Stimulated activated memory B cell treated with anti-CD40 and anti-IgM and Interleukin-4, amounts not matched to agents 10 μg/mL and 1 μg/mL and 100 μg/mL, for 72 hours (primary cell): ENCODE measurements at regions not wholly inside any gene's neighbourhood (a gene's known extent, or its start where the extent isn't known, plus 50 kb on each side); places are given as distances from the start of the nearest gene placed in this dataset.

Experiments
- ATAC-seq: fragments of 150-1000 bp; cut with Tn5 transposase; 2 replicates; pipeline ENCODE4 v1.10.0; 2021
- H3K27ac Mint-ChIP-seq: one replicate; pipeline ENCODE4 v1.8.0; 2022; ENCODE audit warnings: mild to moderate bottlenecking, mixed read lengths
- H3K27me3 Mint-ChIP-seq: one replicate; pipeline ENCODE4 v1.8.0; 2022; ENCODE audit warnings: mixed read lengths
- H3K36me3 Mint-ChIP-seq: one replicate; pipeline ENCODE4 v1.8.0; 2022; ENCODE audit warnings: mixed read lengths
- H3K4me1 Mint-ChIP-seq: one replicate; pipeline ENCODE4 v1.8.0; 2022; ENCODE audit warnings: mixed read lengths
- H3K4me3 Mint-ChIP-seq: one replicate; pipeline ENCODE4 v1.8.0; 2022; ENCODE audit warnings: mild to moderate bottlenecking, moderate library complexity, mixed read lengths
- H3K9me3 Mint-ChIP-seq: one replicate; pipeline ENCODE4 v1.8.0; 2022; ENCODE audit warnings: mixed read lengths

GRCh38 chr5:155738616-155739015 lies 588.3 kb upstream of the SGCD start:
- H3K4me1 Mint-ChIP-seq, result no peaks in the 10 kb centered on the region
- no peaks in the 10 kb centered on the region for H3K27me3 Mint-ChIP-seq
- H3K27ac Mint-ChIP-seq, result no peak overlapping the region
- no peak overlapping the region for H3K4me3 Mint-ChIP-seq
- no peaks in the 10 kb centered on the region for H3K36me3 Mint-ChIP-seq
- H3K9me3 Mint-ChIP-seq, result peaks cover 5% of the 10 kb centered on the region
- no peak for ATAC-seq

- no peaks in the 10 kb centered on the region for H3K27me3 Mint-ChIP-seq
- no peaks in the 10 kb centered on the region for H3K4me1 Mint-ChIP-seq
- ATAC-seq, result no peak
- no peak overlapping the region for H3K4me3 Mint-ChIP-seq
- H3K36me3 Mint-ChIP-seq, result no peaks in the 10 kb centered on the region
- peaks cover 4% of the 10 kb centered on the region for H3K9me3 Mint-ChIP-seq
- H3K27ac Mint-ChIP-seq, result no peak overlapping the region
Measured at GRCh38 chr5:155746367-155747038, 580.5 kb upstream of the SGCD start.

- Mint-ChIP-seq H3K9me3 (peaks cover 8% of the 10 kb centered on the region), H3K27ac (no peak overlapping the region), H3K27me3 (no peaks in the 10 kb centered on the region), H3K4me1 (no peaks in the 10 kb centered on the region), H3K36me3 (no peaks in the 10 kb centered on the region), H3K4me3 (no peak overlapping the region)
- no peak for ATAC-seq
Measured at GRCh38 chr5:155750101-155750500, 576.9 kb upstream of the SGCD start.

- Mint-ChIP-seq H3K4me3 (no peak overlapping the region), H3K27me3 (no peaks in the 10 kb centered on the region), H3K9me3 (peaks cover 8% of the 10 kb centered on the region), H3K27ac (no peak overlapping the region), H3K36me3 (no peaks in the 10 kb centered on the region), H3K4me1 (no peaks in the 10 kb centered on the region)
- no peak for ATAC-seq
Measured at GRCh38 chr5:155750571-155750970, 576.4 kb upstream of the SGCD start.

- no peaks in the 10 kb centered on the region for H3K27me3 Mint-ChIP-seq
- no peaks in the 10 kb centered on the region for H3K4me1 Mint-ChIP-seq
- H3K4me3 Mint-ChIP-seq, result no peak overlapping the region
- ATAC-seq, result no peak
- no peaks in the 10 kb centered on the region for H3K36me3 Mint-ChIP-seq
- H3K27ac Mint-ChIP-seq, result no peak overlapping the region
- peaks cover 4% of the 10 kb centered on the region for H3K9me3 Mint-ChIP-seq
Measured at GRCh38 chr5:155753943-155754581, 572.9 kb upstream of the SGCD start.

- no peak overlapping the region for H3K4me3 Mint-ChIP-seq
- H3K27ac Mint-ChIP-seq, result no peak overlapping the region
- no peak for ATAC-seq
- no peaks in the 10 kb centered on the region for H3K4me1 Mint-ChIP-seq
- H3K36me3 Mint-ChIP-seq, result peaks cover 7% of the 10 kb centered on the region
- H3K27me3 Mint-ChIP-seq, result no peaks in the 10 kb centered on the region
- H3K9me3 Mint-ChIP-seq, result peaks cover 13% of the 10 kb centered on the region
Measured at GRCh38 chr5:155759252-155759651, 567.7 kb upstream of the SGCD start.

- H3K9me3 Mint-ChIP-seq, result peaks cover 13% of the 10 kb centered on the region
- no peak overlapping the region for H3K27ac Mint-ChIP-seq
- no peaks in the 10 kb centered on the region for H3K27me3 Mint-ChIP-seq
- ATAC-seq, result no peak
- no peaks in the 10 kb centered on the region for H3K4me1 Mint-ChIP-seq
- no peak overlapping the region for H3K4me3 Mint-ChIP-seq
- peaks cover 7% of the 10 kb centered on the region for H3K36me3 Mint-ChIP-seq
Measured at GRCh38 chr5:155759984-155760383, 567.0 kb upstream of the SGCD start.

GRCh38 chr5:155761502-155761901 lies 565.5 kb upstream of the SGCD start:
- Mint-ChIP-seq H3K4me1 (no peaks in the 10 kb centered on the region), H3K4me3 (no peak overlapping the region), H3K36me3 (peaks cover 7% of the 10 kb centered on the region), H3K27ac (no peak overlapping the region), H3K27me3 (no peaks in the 10 kb centered on the region), H3K9me3 (peaks cover 13% of the 10 kb centered on the region)
- ATAC-seq, result no peak

- Mint-ChIP-seq H3K27me3 (peaks cover 12% of the 10 kb centered on the region), H3K36me3 (peaks cover 7% of the 10 kb centered on the region), H3K9me3 (peaks cover 8% of the 10 kb centered on the region), H3K27ac (no peak overlapping the region), H3K4me3 (no peak overlapping the region), H3K4me1 (no peaks in the 10 kb centered on the region)
- no peak for ATAC-seq
Measured at GRCh38 chr5:155765715-155766114, 561.2 kb upstream of the SGCD start.

GRCh38 chr5:155767470-155767869 lies 559.5 kb upstream of the SGCD start:
- peaks cover 12% of the 10 kb centered on the region for H3K27me3 Mint-ChIP-seq
- H3K36me3 Mint-ChIP-seq, result no peaks in the 10 kb centered on the region
- ATAC-seq, result no peak
- H3K9me3 Mint-ChIP-seq, result no peaks in the 10 kb centered on the region
- no peak overlapping the region for H3K4me3 Mint-ChIP-seq
- no peaks in the 10 kb centered on the region for H3K4me1 Mint-ChIP-seq
- no peak overlapping the region for H3K27ac Mint-ChIP-seq

- no peaks in the 10 kb centered on the region for H3K36me3 Mint-ChIP-seq
- peaks cover under 1% of the 10 kb centered on the region for H3K9me3 Mint-ChIP-seq
- no peak overlapping the region for H3K27ac Mint-ChIP-seq
- H3K27me3 Mint-ChIP-seq, result peaks cover 12% of the 10 kb centered on the region
- no peaks in the 10 kb centered on the region for H3K4me1 Mint-ChIP-seq
- no peak overlapping the region for H3K4me3 Mint-ChIP-seq
- ATAC-seq, result no peak
Measured at GRCh38 chr5:155768332-155768731, 558.6 kb upstream of the SGCD start.

- no peak for ATAC-seq
- Mint-ChIP-seq H3K27me3 (peaks cover 12% of the 10 kb centered on the region), H3K9me3 (peaks cover 8% of the 10 kb centered on the region), H3K36me3 (no peaks in the 10 kb centered on the region), H3K4me3 (no peak overlapping the region), H3K27ac (no peak overlapping the region), H3K4me1 (no peaks in the 10 kb centered on the region)
Measured at GRCh38 chr5:155772009-155772662, 554.8 kb upstream of the SGCD start.

GRCh38 chr5:155773680-155774079 lies 553.3 kb upstream of the SGCD start:
- H3K27me3 Mint-ChIP-seq, result peaks cover 12% of the 10 kb centered on the region
- no peaks in the 10 kb centered on the region for H3K4me1 Mint-ChIP-seq
- H3K9me3 Mint-ChIP-seq, result peaks cover 8% of the 10 kb centered on the region
- no peaks in the 10 kb centered on the region for H3K36me3 Mint-ChIP-seq
- H3K27ac Mint-ChIP-seq, result no peak overlapping the region
- no peak for ATAC-seq
- no peak overlapping the region for H3K4me3 Mint-ChIP-seq

GRCh38 chr5:155780260-155780659 lies 546.7 kb upstream of the SGCD start:
- H3K27me3 Mint-ChIP-seq, result no peaks in the 10 kb centered on the region
- no peak overlapping the region for H3K4me3 Mint-ChIP-seq
- H3K27ac Mint-ChIP-seq, result no peak overlapping the region
- H3K36me3 Mint-ChIP-seq, result no peaks in the 10 kb centered on the region
- ATAC-seq, result no peak
- no peaks in the 10 kb centered on the region for H3K4me1 Mint-ChIP-seq
- H3K9me3 Mint-ChIP-seq, result no peaks in the 10 kb centered on the region

- H3K36me3 Mint-ChIP-seq, result no peaks in the 10 kb centered on the region
- no peak for ATAC-seq
- H3K9me3 Mint-ChIP-seq, result no peaks in the 10 kb centered on the region
- H3K4me3 Mint-ChIP-seq, result no peak overlapping the region
- H3K4me1 Mint-ChIP-seq, result no peaks in the 10 kb centered on the region
- no peaks in the 10 kb centered on the region for H3K27me3 Mint-ChIP-seq
- no peak overlapping the region for H3K27ac Mint-ChIP-seq
Measured at GRCh38 chr5:155783246-155783645, 543.7 kb upstream of the SGCD start.

GRCh38 chr5:155783791-155784190 lies 543.2 kb upstream of the SGCD start:
- Mint-ChIP-seq H3K27me3 (no peaks in the 10 kb centered on the region), H3K4me1 (no peaks in the 10 kb centered on the region), H3K9me3 (no peaks in the 10 kb centered on the region), H3K36me3 (no peaks in the 10 kb centered on the region), H3K27ac (no peak overlapping the region), H3K4me3 (no peak overlapping the region)
- no peak for ATAC-seq
